ENCODE measurements at regions not wholly inside any gene's neighbourhood (a gene's known extent, or its start where the extent isn't known, plus 50 kb on each side); places are given as distances from the start of the nearest gene placed in this dataset.

GRCh38 chr1:233453433-233454200 is 126.1 kb downstream of the MAP3K21 start:
- no peak for DNase-seq (ENCODE audit: extremely low read depth in 1 of 4, low spot score in 3 of 4)
- no peak overlapping the region for H3K27ac ChIP-seq (ENCODE audit: extremely low read depth, low read depth, low read length)
- FAIRE-seq, result no peak
- intact Hi-C loops (cut with micrococcal nuclease), result no loop called here
- peaks cover 0 to 10% of the 10 kb centered on the region in 2 experiments; a peak in 3 of 5 replicates for H3K27me3 ChIP-seq (ENCODE audit: control insufficient read depth in 2 of 2, insufficient read depth in 2 of 2, low read length in 2 of 2)
- no TSS peak for BruUV-seq (replicated peaks)
- 0% methylated on average over 2 of the region's 2 CpGs for WGBS (ENCODE audit: insufficient coverage, low coverage, missing lambda C conversion rate)
- 0 out of 2 replicates have a peak, but pooled peaks cover 4% of the 10 kb centered on the region for H3K9me3 ChIP-seq (replicated peaks; ENCODE audit: control insufficient read depth, insufficient read depth, low read depth, low read length)
- H3K36me3 ChIP-seq (ENCODE audit: control insufficient read depth, insufficient read depth, low read length), result no peaks in the 10 kb centered on the region
- POLR2A ChIA-PET, result interaction anchor here (1.1 kb wide), 1 partner anchor 15 kb away, joined by 3 read pairs; no protein-coding TSS in a partner anchor
- H3K4me3 ChIP-seq, result no peak overlapping the region
- no peak for ATAC-seq
- in situ Hi-C loops (cut with MboI), result no loop called here
- H3K9me1 ChIP-seq (ENCODE audit: control insufficient read depth, insufficient read depth, low read length), result no peaks in the 10 kb centered on the region
- H4K20me1 ChIP-seq (replicated peaks; ENCODE audit: control insufficient read depth, insufficient read depth, low read length), result no peaks in the 10 kb centered on the region
- no peaks in the 10 kb centered on the region for H3K79me2 ChIP-seq (ENCODE audit: control insufficient read depth, insufficient read depth, low read length)
- peaks cover 0 to under 1% of the 10 kb centered on the region in 2 experiments; a peak in 1 of 5 replicates for H3K4me1 ChIP-seq (replicated peaks in 1 of 2; ENCODE audit: control insufficient read depth in 2 of 2, insufficient read depth in 2 of 2, low read length in 2 of 2)
- no peak for TF ChIP-seq SMARCA5 (IDR thresholded peaks at IDR 0.05)
- TF ChIP-seq RFX7 (CRISPR knock-in tag; IDR thresholded peaks at IDR 0.05), result no peak
- TF ChIP-seq FOXO4 (CRISPR knock-in tag; IDR thresholded peaks at IDR 0.05), result no peak
- no peak for TF ChIP-seq SMARCE1 (IDR thresholded peaks at IDR 0.05)
- no peak for TF ChIP-seq HDAC3 (IDR thresholded peaks at IDR 0.05; ENCODE audit: borderline replicate concordance, partially characterized antibody)
- no peak for TF ChIP-seq SP2 (IDR thresholded peaks at IDR 0.05; ENCODE audit: extremely low read depth, low read depth, low read length, poor library complexity, severe bottlenecking)
- TF ChIP-seq ETS1 (conservative IDR thresholded peaks at IDR 0.05; ENCODE audit: control insufficient read depth, low read depth, low read length), result no peak
- CTCF ChIA-PET (ENCODE audit: low intra/inter-chr PET ratio), result no interaction called here
- no peak overlapping the region for H2AFZ ChIP-seq (ENCODE audit: low read depth, low read length)
- no peak overlapping the region for H3K4me2 ChIP-seq (ENCODE audit: insufficient read depth, low read length)
- no peak overlapping the region for H3K9ac ChIP-seq (ENCODE audit: insufficient read depth in 1 of 2, low read depth in 2 of 2, low read length in 2 of 2)
